Gastrocnemius medialis (tissue), 4 donors: ENCODE measurements at regions not wholly inside any gene's neighbourhood (a gene's known extent, or its start where the extent isn't known, plus 50 kb on each side); places are given as distances from the start of the nearest gene placed in this dataset.
A peak's percentile ranks its signal among the peaks of the same experiment; 100 is the strongest.
"Not testable (repeated sequence)": the region's sequence is repeated elsewhere in the genome, so short reads cannot be mapped to it uniquely, and the experiment has no call there.

Experiments
- ATAC-seq, 2 donors: fragments of 150-250 bp; one replicate each; pipeline ENCODE4 v1.9.1; 2016
- DNase-seq, 2 donors: peaks; one replicate each; pipeline ENCODE4 v3.0.0-alpha.2; 2019
- H3K27ac ChIP-seq, 4 donors: fragments of 200-600 bp; sonication (generic); 1 replicate in 1 of 4; 2 replicates in 3 of 4; pipeline ENCODE4 v1.5.1; 2016 to 2018; ENCODE audit warnings: mild to moderate bottlenecking in 2 of 4, moderate library complexity in 1 of 4
- H3K27me3 ChIP-seq, 3 donors: fragments of 200-600 bp; sonication (generic) in 2 of 3; 1 replicate in 1 of 3; 2 replicates in 2 of 3; pipeline versions ENCODE4 v1.5.1 to v1.6.0; 2016 to 2019; ENCODE audit warnings: mild to moderate bottlenecking in 1 of 3, moderate library complexity in 1 of 3
- H3K36me3 ChIP-seq, 2 donors: fragments of 200-600 bp; sonication (generic) in 1 of 2; one replicate each; pipeline ENCODE4 v1.5.1; 2017 to 2018
- H3K4me1 ChIP-seq, 2 donors: fragments of 200-600 bp; sonication (generic) in 1 of 2; one replicate each; pipeline ENCODE4 v1.5.1; 2016 to 2017; ENCODE audit warnings: mild to moderate bottlenecking in 2 of 2
- H3K4me3 ChIP-seq, 4 donors: fragments of 200-600 bp; sonication (generic) in 3 of 4; 1 replicate in 1 of 4; 2 replicates in 3 of 4; pipeline ENCODE4 v1.5.1; 2016 to 2019; ENCODE audit warnings: mild to moderate bottlenecking in 2 of 4
- H3K9me3 ChIP-seq, 3 donors: fragments of 200-600 bp; sonication (generic) in 2 of 3; 1 replicate in 1 of 3; 2 replicates in 2 of 3; pipeline ENCODE4 v1.5.1; 2016 to 2019
- in situ Hi-C, 4 donors: fragments of 200-750 bp; cut with MboI; loops; one replicate each; pipeline versions ENCODE4 v1.15.0 to v1.8.0; 2017; ENCODE audit warnings: low sequenced_read_pairs in 4 of 4
- intact Hi-C: fragments of 100-400 bp; cut with DNase I; formaldehyde crosslinking; loops from one replicate; pipeline ENCODE4 v1.15.1; 2023; ENCODE audit warnings: low total_unique reads

DNA sequence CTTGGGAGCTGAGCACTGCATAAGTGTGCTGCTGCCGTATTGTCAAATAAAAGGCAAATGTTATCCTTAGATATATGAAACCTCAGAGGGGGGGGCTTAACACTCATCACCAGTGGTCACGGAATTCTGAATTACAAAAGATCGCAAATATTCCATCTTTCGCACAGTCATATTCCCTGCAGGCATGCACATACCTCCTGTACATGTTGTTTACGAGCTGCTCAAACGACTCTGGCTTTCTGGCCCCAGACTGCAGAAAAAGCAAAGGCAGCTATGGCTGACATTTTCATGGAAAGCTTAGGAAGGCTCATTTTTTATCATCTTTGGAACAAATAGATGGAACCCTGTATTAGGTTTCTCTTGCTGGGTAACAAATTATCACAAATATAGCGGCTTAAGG, 265.5 kb upstream of the NBPF12 start:
- H3K9me3 ChIP-seq, H3K4me1 ChIP-seq, H3K27me3 ChIP-seq, in situ Hi-C loops, ATAC-seq, H3K36me3 ChIP-seq, H3K4me3 ChIP-seq, H3K27ac ChIP-seq, intact Hi-C loops, DNase-seq: not testable (repeated sequence)

DNA sequence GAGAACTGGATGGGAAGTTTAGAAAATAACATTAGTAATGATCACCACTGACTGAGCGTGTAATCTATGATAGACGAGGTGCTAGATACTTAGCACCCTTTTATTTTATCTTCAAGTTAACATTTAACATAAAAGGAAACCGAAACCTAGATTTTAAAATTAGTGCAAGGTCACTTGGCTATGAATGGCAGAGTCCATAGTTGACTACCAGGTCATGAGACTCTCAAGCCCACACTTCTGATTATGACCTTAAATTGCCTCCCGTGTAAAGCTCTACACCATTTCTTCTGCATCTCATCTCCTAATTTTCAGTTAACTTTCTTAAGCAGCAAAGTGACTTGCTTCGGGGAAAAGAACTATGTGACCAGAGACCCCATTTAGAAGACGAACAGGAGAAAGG, 266.5 kb upstream of the NBPF12 start:
- H3K27ac ChIP-seq, intact Hi-C loops, H3K4me1 ChIP-seq, H3K36me3 ChIP-seq, in situ Hi-C loops, ATAC-seq, H3K4me3 ChIP-seq, H3K27me3 ChIP-seq, DNase-seq, H3K9me3 ChIP-seq: not testable (repeated sequence)

DNA sequence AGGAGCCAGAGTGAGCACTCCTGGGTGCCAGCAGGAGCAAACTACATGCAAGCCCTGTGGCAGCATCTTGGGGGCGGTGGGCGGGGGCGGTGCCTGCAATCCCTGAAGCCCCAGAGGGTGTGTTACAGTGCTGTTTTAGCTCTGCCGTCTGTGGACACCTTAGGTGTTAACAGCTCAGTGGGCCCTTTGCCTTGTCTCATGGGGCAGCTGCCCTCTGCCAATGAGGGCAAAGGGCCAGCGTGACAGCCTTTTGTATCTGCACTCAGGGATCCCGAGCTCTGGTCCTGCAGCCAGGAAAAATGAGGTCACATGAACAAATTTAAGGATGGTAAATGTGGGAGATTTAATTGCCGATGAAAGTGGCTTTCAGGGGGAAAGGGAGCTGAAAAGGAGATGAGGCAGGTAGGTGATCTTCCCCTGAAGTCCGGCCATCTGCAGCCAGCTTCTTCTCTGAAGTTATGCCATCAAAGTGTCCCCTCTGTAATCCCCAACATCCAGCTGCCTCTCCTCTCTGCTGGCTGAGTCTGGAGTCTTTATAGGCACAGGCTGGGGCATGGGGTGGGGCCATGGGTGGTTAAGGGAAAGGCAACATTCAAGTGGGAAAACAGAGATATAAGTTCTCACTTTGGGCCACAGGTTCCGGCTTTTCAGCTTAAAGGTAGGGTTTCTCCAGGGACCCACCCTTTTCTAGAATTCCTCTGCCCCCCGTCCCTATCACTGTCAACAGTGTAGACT, 267.1 kb upstream of the NBPF12 start:
- in situ Hi-C loops, result not testable (repeated sequence)

DNA sequence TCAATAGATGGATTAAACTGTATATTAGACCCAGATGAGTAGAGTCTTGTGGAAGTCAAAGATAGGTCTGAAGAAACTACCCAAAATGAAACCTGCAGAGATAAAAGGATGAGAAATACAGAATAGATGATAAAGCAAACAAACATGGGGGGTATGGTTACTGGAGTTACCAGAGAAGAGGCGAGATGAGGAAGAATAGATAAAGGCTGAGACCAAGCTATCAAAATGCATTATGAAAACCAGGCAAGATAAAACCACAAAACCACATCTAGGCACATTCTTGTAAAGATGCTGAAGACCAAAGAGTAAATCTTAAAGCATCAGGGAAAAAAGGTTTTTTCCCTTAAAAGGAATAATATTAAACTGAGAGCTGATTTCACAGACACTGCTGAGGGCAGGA, 271.8 kb upstream of the NBPF12 start:
- in situ Hi-C loops, result not testable (repeated sequence)

More for the DNA sequence above, 267.1 kb upstream of the NBPF12 start:
- DNase-seq, H3K27me3 ChIP-seq, intact Hi-C loops, ATAC-seq, H3K9me3 ChIP-seq, H3K27ac ChIP-seq, H3K4me1 ChIP-seq, H3K36me3 ChIP-seq, H3K4me3 ChIP-seq: not testable (repeated sequence)

DNA sequence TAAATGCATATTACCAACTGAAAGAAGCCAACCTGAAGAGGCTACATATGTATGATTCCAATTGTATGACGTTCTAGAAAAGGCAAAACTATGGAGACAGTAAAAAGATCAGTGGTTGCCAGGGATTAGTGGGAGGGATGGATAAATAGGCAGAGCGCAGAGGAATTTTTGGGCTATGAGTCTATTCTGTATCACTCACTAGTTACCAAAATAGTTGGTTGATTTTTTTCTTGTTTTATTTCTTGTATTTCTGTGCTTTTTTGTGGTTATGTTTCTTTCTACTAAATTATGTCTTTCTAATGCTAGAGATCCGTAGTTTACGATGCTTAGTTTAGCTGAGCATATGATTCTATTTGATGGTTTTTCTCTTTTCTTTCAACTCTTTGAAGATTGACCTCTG, 277.9 kb upstream of the NBPF12 start:
- DNase-seq, H3K36me3 ChIP-seq, H3K9me3 ChIP-seq, in situ Hi-C loops, H3K27ac ChIP-seq, ATAC-seq, H3K4me1 ChIP-seq, H3K27me3 ChIP-seq, intact Hi-C loops, H3K4me3 ChIP-seq: not testable (repeated sequence)

More for the DNA sequence above, 271.8 kb upstream of the NBPF12 start:
- DNase-seq, H3K4me3 ChIP-seq, H3K27ac ChIP-seq, H3K4me1 ChIP-seq, intact Hi-C loops, H3K36me3 ChIP-seq, ATAC-seq, H3K27me3 ChIP-seq, H3K9me3 ChIP-seq: not testable (repeated sequence)

DNA sequence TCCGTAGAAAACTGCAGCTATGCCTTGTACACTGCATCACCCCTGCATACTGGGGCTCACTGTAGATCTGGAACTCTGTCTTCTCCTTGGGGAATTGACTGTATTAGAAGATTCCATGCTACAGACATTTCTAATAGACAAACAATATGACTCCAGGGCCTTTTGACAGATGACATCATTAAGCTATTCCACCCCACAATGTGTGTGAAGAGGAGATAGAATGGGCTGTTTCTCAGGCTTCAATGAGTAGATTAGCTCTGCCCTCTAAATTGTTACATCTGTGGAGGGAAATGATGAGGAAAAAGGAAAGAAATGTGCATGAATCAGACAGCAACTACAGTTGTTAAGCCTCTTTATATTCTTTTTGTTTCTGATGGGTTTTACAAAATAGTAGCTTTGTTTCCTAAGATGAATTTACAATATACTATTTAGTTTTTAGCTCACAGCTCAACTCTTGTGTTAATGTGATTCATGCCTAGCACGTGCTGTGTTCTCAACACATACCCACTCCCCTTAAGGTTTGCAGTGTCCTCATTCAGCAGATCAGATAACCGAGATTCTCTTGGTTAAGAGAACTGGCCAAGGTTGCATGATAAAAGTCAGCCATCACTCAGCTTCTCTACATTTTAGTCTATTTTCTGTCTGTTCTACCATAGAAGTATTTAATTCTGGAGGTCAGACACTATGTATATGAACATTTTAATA, 281.6 kb upstream of the NBPF12 start:
- H3K4me1 ChIP-seq, H3K27me3 ChIP-seq, H3K36me3 ChIP-seq, intact Hi-C loops, DNase-seq, ATAC-seq, H3K9me3 ChIP-seq, H3K4me3 ChIP-seq, in situ Hi-C loops, H3K27ac ChIP-seq: not testable (repeated sequence)

DNA sequence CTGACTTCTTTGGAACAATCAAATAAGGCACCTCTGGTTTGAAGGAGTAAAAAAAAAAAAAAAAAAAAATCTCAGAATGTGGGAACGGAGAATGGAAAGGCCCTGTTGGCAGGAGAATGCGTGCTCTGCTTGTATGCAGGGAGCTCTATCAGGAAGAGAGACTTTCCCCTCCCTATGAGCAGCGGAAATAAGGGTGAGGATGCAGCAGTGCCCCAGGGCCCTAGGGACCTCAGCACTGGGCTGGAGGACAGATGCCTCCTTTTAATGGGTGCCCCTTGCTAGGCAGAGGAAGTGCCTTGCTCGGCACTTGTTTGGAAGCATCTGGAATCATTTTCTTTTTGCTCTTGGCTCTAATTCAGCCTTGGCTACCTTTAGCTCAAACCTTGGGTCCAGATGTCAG, 283.4 kb upstream of the NBPF12 start:
- ATAC-seq, DNase-seq, H3K4me1 ChIP-seq, H3K27ac ChIP-seq, H3K36me3 ChIP-seq, intact Hi-C loops, H3K27me3 ChIP-seq, in situ Hi-C loops, H3K9me3 ChIP-seq, H3K4me3 ChIP-seq: not testable (repeated sequence)

DNA sequence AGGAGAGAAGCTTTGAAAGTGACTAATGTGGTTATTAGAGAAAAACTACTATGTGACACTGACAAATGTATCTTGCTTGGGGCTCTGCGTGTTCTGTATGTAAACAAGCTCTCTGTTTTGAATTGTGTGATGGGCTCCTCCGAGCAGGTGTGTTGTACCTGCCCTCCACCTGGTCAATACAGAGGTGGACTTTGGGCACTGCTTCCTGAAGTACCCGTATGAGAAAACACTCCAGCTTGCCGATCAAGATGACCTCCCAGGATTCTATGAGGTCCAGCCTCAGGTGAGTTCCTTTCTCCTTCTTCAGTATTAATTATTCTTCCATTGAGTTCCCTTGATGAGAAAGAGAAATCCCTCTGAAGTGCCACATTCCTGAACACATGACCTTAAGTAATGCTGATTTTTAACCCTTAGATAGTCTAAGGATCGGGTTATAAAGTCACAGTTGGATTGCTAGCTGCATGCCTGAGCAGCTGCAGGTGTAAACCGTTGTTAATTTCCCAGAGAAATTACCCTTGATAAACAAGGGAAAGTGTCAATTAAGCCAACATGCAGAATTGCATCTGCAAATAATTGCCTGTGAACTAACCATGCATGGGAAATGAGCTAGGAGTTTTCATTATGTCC, 292.0 kb upstream of the NBPF12 start:
- intact Hi-C loops, ATAC-seq, DNase-seq, H3K27ac ChIP-seq, H3K9me3 ChIP-seq, H3K36me3 ChIP-seq, H3K4me3 ChIP-seq, H3K27me3 ChIP-seq, in situ Hi-C loops, H3K4me1 ChIP-seq: not testable (repeated sequence)

DNA sequence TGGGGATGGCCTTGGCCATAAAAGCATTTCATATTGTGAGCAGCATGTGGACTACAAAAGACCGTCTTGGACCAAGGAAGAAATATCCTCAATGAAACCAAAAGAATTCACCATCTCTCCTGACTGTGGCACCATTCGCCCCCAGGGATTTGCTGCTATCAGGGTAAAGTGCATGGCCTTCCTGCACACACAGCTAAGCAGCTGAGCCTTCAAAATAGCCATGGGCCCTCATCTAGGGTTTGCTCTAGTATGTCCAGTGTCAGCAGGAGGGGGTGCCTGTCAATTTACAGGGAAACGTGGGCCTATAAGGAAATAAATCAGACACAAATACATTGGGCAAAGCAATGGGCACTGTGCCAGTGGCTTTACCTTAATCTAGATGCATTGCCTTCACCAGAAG, 296.6 kb upstream of the NBPF12 start:
- H3K27me3 ChIP-seq, H3K4me1 ChIP-seq, H3K9me3 ChIP-seq, intact Hi-C loops, H3K36me3 ChIP-seq, DNase-seq, H3K4me3 ChIP-seq, in situ Hi-C loops, H3K27ac ChIP-seq, ATAC-seq: not testable (repeated sequence)

DNA sequence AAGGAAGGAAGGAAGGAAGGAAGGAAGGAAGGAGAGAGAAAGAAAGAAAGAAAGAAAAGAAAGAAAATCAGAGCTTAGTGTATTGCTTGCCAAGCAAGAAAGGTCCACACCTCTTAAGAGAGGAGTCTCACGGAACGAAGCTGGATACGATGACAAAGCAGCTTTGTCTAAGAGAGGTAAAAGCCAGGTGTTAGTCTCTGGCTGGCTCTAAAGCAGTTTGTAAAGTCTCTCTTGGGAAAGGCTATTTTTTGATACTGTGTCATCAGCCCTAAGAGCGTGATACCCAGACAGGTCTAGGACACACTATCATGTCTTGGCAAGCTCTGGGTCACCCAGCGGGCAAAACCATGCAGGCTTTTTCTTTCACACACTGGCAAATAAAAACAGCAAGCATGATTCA, 297.5 kb upstream of the NBPF12 start:
- H3K4me1 ChIP-seq, in situ Hi-C loops, H3K27me3 ChIP-seq, H3K4me3 ChIP-seq, H3K9me3 ChIP-seq, H3K27ac ChIP-seq, H3K36me3 ChIP-seq, intact Hi-C loops: not testable (repeated sequence)
- DNase-seq (peak; percentile 2 to 19), ATAC-seq (peak; percentile 92 to 94)

DNA sequence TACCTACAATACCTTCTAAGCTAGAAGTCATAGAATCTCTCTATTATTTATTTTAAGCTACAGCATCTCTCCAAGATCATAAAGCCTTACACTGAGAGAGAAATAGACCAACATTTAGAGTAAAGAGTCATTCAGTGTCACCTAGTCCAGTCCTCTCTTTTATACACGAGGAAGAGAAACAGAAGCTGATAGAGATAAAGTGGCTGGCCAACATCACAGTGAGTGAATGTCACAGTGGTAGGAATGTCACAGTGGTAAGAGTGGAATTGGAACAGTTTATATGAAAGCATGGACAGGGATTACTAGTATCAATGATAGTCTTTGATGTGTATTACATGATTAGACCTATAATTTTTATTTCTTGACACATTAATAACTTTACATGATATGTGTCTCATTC, 307.8 kb upstream of the NBPF12 start:
- H3K36me3 ChIP-seq, intact Hi-C loops, DNase-seq, H3K4me1 ChIP-seq, H3K27me3 ChIP-seq, in situ Hi-C loops, H3K9me3 ChIP-seq, H3K27ac ChIP-seq, H3K4me3 ChIP-seq, ATAC-seq: not testable (repeated sequence)

DNA sequence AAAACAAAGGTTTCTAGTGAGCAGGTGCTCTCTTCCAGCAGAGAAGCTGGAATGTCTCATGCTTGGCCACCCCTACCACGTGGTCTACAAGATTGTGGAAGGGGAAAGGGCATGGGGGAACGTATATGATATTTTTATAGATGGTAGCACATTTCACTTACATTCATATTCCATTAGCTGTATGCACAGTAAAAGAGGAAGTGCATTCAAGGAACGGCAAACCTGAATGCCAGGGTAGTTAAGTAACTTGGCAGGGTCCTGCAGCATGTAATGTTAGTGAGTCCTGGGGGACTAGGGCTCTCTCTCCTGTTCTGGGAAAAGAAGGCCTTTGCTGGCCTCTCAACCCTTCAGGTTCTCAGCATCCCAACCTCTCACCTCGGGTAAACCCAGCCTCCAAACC, 319.5 kb upstream of the NBPF12 start:
- H3K36me3 ChIP-seq, H3K27ac ChIP-seq, H3K4me3 ChIP-seq, H3K9me3 ChIP-seq, intact Hi-C loops, in situ Hi-C loops, H3K27me3 ChIP-seq, ATAC-seq, H3K4me1 ChIP-seq, DNase-seq: not testable (repeated sequence)
